HG03378 (cell line): ENCODE measurements at regions not wholly inside any gene's neighbourhood (a gene's known extent, or its start where the extent isn't known, plus 50 kb on each side); places are given as distances from the start of the nearest gene placed in this dataset.

Source experiments
- ATAC-seq: cut with Tn5 transposase; IDR thresholded peaks from one replicate; pipeline ENCODE4 v1.9.1; 2021; ENCODE audit warnings: mild to moderate bottlenecking, moderate library complexity; ENCODE audit not compliant: unreplicated experiment

- ATAC-seq: no peak
These were observed 259.4 kb downstream of the GPD2 start for GRCh38 chr2:156695595-156695994.

GRCh38 chr2:156697906-156698305 is 261.7 kb downstream of the GPD2 start:
- no peak for ATAC-seq

- no peak for ATAC-seq
These were observed 264.5 kb downstream of the GPD2 start for GRCh38 chr2:156700681-156701080.

- ATAC-seq: no peak
These were observed 266.4 kb downstream of the GPD2 start for GRCh38 chr2:156702541-156702940.

- no peak for ATAC-seq
These were observed 267.5 kb downstream of the GPD2 start for GRCh38 chr2:156703642-156704041.

GRCh38 chr2:156704132-156704531 is 268.0 kb downstream of the GPD2 start:
- ATAC-seq: no peak

GRCh38 chr2:156704617-156705016 is 268.4 kb downstream of the GPD2 start:
- ATAC-seq: no peak

GRCh38 chr2:156706576-156706975 is 270.4 kb downstream of the GPD2 start:
- no peak for ATAC-seq

- no peak for ATAC-seq
These were observed 271.9 kb downstream of the GPD2 start for GRCh38 chr2:156708051-156708450.

GRCh38 chr2:156709091-156709490 is 272.9 kb downstream of the GPD2 start:
- ATAC-seq: no peak

- no peak for ATAC-seq
These were observed 282.9 kb downstream of the GPD2 start for GRCh38 chr2:156719036-156719435.

- ATAC-seq: no peak
These were observed 291.7 kb downstream of the GPD2 start for GRCh38 chr2:156727867-156728266.

- no peak for ATAC-seq
These were observed 292.1 kb downstream of the GPD2 start for GRCh38 chr2:156728328-156728727.

GRCh38 chr2:156731506-156731905 is 295.3 kb downstream of the GPD2 start:
- ATAC-seq: no peak

GRCh38 chr2:156736950-156737349 is 300.8 kb downstream of the GPD2 start:
- no peak for ATAC-seq

GRCh38 chr2:156739301-156739700 is 303.1 kb downstream of the GPD2 start:
- ATAC-seq: no peak

- ATAC-seq: no peak
These were observed 309.4 kb downstream of the GPD2 start for GRCh38 chr2:156745619-156746018.

GRCh38 chr2:156748221-156748620 is 312.0 kb downstream of the GPD2 start:
- no peak for ATAC-seq

GRCh38 chr2:156752042-156752441 is 315.9 kb downstream of the GPD2 start:
- no peak for ATAC-seq

- ATAC-seq: no peak
These were observed 317.6 kb downstream of the GPD2 start for GRCh38 chr2:156753766-156754165.

GRCh38 chr2:156756516-156756915 is 320.3 kb downstream of the GPD2 start:
- no peak for ATAC-seq

- ATAC-seq: no peak
These were observed 327.0 kb downstream of the GPD2 start for GRCh38 chr2:156763174-156763573.

- no peak for ATAC-seq
These were observed 328.9 kb downstream of the GPD2 start for GRCh38 chr2:156765043-156765442.

GRCh38 chr2:156765450-156765849 is 329.3 kb downstream of the GPD2 start:
- no peak for ATAC-seq
